GM21619 (cell line): ENCODE measurements at regions not wholly inside any gene's neighbourhood (a gene's known extent, or its start where the extent isn't known, plus 50 kb on each side); places are given as distances from the start of the nearest gene placed in this dataset.
A peak's percentile ranks its signal among the peaks of the same experiment; 100 is the strongest.
"Not testable (repeated sequence)": the region's sequence is repeated elsewhere in the genome, so short reads cannot be mapped to it uniquely, and the experiment has no call there.

Experiments
- ATAC-seq: cut with Tn5 transposase; IDR thresholded peaks from one replicate; pipeline ENCODE4 v1.9.1; 2021; ENCODE audit not compliant: unreplicated experiment

DNA sequence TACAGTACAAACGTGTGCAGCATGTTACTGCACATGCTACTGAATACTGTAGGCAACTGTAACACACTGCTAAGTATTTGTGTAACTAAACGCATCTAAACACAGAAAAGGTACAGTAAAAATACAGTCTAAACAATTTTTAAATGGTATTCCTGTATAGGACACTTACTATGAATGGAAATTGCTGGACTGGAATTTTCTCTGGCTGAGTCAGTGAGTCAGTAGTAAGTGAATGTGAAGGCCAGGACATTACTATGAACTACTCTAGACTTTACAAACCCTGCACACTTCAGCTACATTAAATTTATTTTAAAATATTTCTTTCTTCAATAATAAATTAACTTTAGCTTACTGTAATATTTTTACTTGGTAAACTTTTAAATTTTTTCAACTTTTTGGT is 225.0 kb upstream of the TENT5A start:
- no peak for ATAC-seq

DNA sequence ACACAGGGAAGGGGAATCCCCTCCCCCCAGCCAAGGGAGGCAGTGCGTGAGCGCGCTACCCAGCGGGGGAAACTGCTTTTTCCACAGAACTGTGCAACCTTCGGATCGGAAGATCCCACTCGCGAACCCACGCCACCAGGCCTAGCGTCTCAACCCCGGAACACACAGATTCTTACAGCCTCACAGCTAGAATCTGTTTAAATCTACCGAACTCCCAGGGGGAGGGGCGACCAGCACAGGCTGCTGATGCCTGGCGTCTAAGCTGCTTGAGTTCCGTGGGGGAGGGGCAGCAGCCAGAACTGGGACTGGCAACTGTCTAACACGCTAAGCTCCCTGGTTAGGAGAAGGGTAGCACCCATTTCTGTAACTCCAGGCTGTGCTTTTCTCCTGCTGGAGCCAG is 217.3 kb upstream of the TENT5A start:
- ATAC-seq = no peak

DNA sequence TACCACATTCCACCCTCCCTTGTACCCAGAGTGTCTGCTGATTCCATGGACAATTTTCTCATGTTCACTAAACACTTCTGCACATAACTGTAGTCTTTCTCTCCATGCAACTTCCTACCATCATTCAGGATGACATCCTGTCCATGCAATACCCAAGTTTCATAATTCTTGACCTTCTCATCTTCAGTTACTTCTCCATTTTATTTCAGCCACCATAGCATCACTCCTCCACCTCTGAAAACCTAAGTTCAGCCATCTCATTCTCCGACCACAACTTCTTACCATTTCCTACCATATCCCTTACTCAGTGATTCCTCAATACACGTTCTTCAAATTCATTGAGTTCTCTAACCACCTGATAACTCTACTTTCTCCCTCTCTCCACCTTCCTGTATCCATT is 216.5 kb upstream of the TENT5A start:
- ATAC-seq = no peak

- ATAC-seq = no peak
Observed at GRCh38 chr6:81966968-81967367, 214.5 kb upstream of the TENT5A start.

DNA sequence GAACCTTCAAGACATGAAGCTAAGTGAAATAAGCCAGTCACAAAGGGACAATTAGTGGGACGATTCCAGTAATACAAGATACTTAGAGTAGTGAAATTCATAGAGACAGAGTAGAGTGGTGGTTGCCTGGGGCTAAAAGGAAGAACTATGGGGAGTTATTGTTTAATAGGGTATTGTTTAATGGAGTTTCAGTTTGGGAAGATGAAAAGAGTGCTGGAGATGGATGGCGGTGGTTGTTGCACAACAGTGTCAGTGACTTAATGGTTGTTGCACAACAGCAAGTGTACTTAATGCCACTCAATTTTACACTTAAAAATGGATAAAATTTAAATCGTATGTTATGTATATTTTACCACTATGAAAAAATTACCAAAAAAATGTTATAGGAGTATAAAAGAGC is 209.7 kb upstream of the TENT5A start:
- ATAC-seq = no peak

GRCh38 chr6:81950877-81951276 is 198.4 kb upstream of the TENT5A start:
- ATAC-seq = peak; percentile 78

- ATAC-seq = no peak
Observed at GRCh38 chr6:81948861-81949260, 196.4 kb upstream of the TENT5A start.

GRCh38 chr6:81948196-81948595 is 195.7 kb upstream of the TENT5A start:
- ATAC-seq = not testable (repeated sequence)

DNA sequence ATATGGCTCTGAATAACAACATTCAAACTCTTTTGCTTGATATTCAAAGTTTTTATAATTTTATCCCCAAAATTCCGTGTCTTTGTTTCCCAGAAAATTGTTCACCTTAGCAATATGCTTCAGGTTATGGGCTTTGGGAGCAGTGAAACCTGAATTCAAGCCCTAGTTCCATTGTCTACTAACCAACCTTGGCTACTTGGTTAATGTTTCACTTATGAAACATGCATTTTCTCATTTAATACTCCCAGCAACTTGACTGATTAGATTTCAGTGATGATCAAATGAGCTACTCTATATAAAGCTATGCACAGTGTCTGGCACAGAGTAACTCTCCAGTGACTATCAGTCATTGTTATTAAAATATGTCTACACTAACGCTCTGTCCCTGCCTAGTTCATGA is 192.2 kb upstream of the TENT5A start:
- no peak for ATAC-seq

DNA sequence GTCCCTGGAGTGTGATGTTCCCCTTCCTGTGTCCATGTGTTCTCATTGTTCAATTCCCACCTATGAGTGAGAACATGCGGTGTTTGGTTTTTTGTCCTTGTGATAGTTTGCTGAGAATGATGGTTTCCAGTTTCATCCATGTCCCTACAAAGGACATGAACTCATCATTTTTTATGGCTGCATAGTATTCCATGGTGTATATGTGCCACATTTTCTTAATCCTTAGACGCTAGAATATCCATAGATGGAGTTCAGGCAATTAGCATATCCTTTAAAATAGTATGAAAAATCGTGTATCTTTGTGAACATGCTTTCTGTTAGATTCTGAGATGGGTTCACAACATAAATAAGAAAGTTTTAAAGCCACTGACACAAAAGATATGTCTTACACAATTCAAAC is 190.4 kb upstream of the TENT5A start:
- ATAC-seq = not testable (repeated sequence)

DNA sequence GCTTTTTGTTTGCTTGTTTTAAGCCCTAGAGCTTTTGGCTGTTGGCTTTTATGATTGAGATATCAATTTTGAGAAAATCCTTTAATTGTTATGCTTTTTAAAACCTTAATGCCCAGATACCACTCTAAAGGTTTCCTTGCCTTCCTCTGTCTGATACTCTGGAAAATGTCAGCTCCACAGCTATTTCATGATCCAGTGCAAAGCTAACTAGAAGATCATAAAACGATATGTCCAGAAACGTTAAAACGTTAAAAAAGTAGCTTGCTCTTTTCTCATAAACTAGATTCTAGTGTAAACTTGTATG is 189.5 kb upstream of the TENT5A start:
- ATAC-seq = no peak

DNA sequence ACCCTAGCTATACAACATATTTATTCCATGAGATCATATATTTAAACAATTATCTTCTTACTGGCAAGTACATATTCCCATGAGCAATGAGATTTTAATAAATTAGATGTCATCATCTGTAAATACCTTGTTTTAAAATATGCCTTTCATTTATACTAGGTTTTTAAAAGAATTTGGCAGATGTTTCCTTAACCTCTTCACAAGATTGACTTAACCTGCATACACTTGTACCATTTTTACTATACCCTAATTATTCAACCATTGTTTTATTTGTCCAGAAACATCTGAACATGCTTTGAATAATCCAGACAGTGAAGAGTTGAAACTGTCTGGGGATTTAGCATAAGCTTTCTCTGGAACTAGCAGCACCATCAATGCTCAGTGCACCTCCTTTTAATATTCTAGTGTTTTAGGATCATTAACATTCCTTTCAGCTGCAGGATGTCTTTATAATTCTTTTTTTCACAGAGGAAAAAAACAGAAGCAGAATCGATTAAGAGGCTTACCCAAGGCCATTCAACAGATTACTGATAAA is 188.0 kb upstream of the TENT5A start:
- ATAC-seq = no peak

DNA sequence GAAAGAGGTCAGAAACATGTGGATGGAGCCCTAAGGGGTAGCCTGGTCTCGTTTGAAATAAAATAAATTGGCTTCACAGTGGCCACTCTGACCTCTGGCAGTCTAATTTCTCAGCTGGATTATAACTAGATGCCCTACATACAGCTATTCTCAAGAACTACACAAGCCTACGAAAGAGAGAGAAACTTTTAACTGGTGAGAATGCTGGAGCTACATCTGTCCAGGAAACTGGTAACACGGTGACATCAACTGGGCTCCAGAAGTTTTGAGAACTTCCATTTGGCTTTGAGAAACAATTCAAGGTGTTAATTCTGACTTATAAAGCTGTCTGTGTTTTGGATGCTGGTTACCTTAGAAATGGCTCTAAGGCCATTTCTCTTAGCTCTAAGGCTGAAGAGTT is 187.3 kb upstream of the TENT5A start:
- ATAC-seq = no peak

- ATAC-seq = no peak
Observed at GRCh38 chr6:81938991-81939732, 186.7 kb upstream of the TENT5A start.

- ATAC-seq = peak; percentile 85
Observed at GRCh38 chr6:81938014-81938856, 185.8 kb upstream of the TENT5A start.

GRCh38 chr6:81937296-81937937 is 184.9 kb upstream of the TENT5A start:
- ATAC-seq = no peak

- no peak for ATAC-seq
Observed at GRCh38 chr6:81934936-81935335, 182.5 kb upstream of the TENT5A start.

DNA sequence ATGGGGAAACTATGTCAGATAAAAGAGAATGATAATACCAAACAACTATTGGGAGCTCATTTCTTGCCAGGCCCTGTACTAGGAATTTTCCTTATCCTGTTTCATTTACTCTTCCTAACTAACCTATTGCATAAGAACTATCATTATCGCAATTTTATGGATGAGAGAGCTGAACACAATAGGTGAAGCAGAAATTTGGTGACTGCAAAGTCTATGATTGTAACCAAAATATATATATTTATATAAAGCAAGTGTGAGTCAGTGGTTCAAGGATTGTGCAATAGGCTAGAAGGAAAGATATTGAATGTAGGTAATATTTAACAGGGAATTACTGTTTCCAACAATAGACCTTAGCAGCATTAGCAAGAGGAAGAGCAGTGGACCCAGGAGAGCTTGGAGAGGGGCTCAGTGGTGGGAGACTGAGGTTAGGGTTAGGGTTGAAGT is 181.1 kb upstream of the TENT5A start:
- no peak for ATAC-seq

DNA sequence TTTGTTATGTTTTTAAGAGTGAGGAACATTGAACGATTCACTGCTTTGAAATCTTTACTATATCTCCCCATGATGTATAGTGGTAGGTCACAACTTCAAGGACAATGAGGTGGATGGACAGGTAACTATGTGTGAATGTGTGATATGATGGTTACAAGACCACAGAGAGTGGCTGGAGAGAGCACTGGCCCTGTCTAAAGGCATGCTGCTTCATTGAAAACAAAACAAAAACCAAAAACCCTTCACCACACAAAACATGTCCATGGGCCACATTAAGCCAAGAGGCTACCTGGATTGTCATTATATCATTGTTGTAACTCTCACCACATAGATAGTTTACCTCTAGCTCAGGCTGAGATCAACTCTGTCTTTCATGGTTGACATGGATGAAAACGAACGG is 180.6 kb upstream of the TENT5A start:
- ATAC-seq = no peak

- not testable (repeated sequence) for ATAC-seq
Observed at GRCh38 chr6:81932448-81932847, 180.0 kb upstream of the TENT5A start.

DNA sequence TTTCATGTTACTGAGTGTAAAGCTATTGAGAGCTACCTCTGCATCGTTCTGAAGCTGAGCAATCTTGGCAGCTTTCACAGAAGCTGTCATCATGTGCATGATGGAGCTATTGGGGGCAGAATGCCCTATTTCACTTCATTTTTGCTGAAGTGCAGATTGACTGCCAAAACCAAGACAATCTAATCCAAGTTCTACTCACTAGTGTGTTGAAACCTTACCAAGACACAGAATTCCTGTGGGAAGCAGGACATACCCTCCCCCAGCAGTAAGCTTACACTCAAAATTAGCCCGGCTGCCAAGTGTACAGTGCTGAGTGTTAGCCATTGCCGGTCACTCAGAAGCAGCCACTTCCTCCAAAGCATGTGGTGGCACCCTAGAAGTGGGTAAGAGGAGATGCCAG is 177.3 kb upstream of the TENT5A start:
- ATAC-seq = no peak

DNA sequence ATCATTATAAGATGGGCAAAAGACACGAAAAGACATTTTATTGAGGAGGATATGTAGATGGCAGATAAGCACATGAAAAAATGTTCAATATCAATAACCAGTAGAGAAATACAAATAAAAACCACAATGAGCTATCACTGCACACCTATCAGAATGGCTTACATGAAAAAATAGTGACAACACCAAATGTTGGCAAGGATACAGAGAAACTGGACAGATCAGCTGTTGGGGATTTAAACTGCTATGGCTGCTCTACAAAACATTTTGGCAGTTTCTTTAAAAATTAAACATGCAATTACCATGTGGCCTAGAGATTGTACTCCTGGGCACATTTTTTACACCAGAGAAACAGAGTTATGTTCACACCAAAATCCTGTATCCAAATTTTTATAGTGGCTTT is 172.7 kb upstream of the TENT5A start:
- ATAC-seq = no peak
